CD14-positive monocyte (primary cell): ENCODE measurements at regions not wholly inside any gene's neighbourhood (a gene's known extent, or its start where the extent isn't known, plus 50 kb on each side); places are given as distances from the start of the nearest gene placed in this dataset.
A peak's percentile ranks its signal among the peaks of the same experiment; 100 is the strongest.

Source experiments
- DNase-seq, 3 donors: peaks; one replicate each; pipeline ENCODE4 v3.0.0-alpha.2; 2011 to 2022
- H2AFZ ChIP-seq: 2 replicates; pipeline ENCODE4 v1.6.0; 2012; ENCODE audit warnings: mild to moderate bottlenecking, low read depth, low read length, inconsistent platforms; ENCODE audit not compliant: insufficient read depth, poor library complexity, severe bottlenecking
- H3K27ac ChIP-seq, 2 donors: 1 replicate in 1 of 2; 2 replicates in 1 of 2; pipeline ENCODE4 v1.5.1; 2012 to 2013; ENCODE audit warnings: low read length in 2 of 2, control low read depth in 1 of 2, inconsistent platforms in 1 of 2, low read depth in 1 of 2, mild to moderate bottlenecking in 1 of 2
- H3K27me3 ChIP-seq, 2 donors: one replicate each; pipeline versions ENCODE4 v1.6.0 to v1.6.1; 2011 to 2013; ENCODE audit warnings: low read length in 2 of 2; ENCODE audit not compliant: control insufficient read depth in 2 of 2, insufficient read depth in 2 of 2
- H3K36me3 ChIP-seq, 2 donors: replicated peaks in 1 of 2; 1 replicate in 1 of 2; 2 replicates in 1 of 2; pipeline versions ENCODE4 v1.5.1 to v1.6.1; 2012 to 2013; ENCODE audit warnings: low read length in 2 of 2, control low read depth in 1 of 2, inconsistent platforms in 1 of 2, mild to moderate bottlenecking in 1 of 2; ENCODE audit not compliant: insufficient read depth in 2 of 2, control insufficient read depth in 1 of 2
- H3K4me1 ChIP-seq, 2 donors: 1 replicate in 1 of 2; 2 replicates in 1 of 2; pipeline versions ENCODE4 v1.5.1 to v1.6.1; 2012 to 2013; ENCODE audit warnings: low read length in 2 of 2, control low read depth in 1 of 2, inconsistent platforms in 1 of 2, mild to moderate bottlenecking in 1 of 2, moderate library complexity in 1 of 2; ENCODE audit not compliant: insufficient read depth in 2 of 2, control insufficient read depth in 1 of 2
- H3K4me2 ChIP-seq: replicated peaks from 2 replicates; pipeline ENCODE3; 2012; ENCODE audit warnings: low read length, moderate library complexity, mild to moderate bottlenecking; ENCODE audit not compliant: poor library complexity, severe bottlenecking; ENCODE audit errors: extremely low read depth
- H3K4me3 ChIP-seq, 3 experiments: fragments of 200-600 bp in 1 of 3; sonication (generic) in 1 of 3; replicated peaks in 1 of 3; 1 replicate in 2 of 3; 2 replicates in 1 of 3; pipeline ENCODE4 v1.5.1; 2011 to 2013; ENCODE audit warnings: low read length in 3 of 3, mild to moderate bottlenecking in 3 of 3, control low read depth in 2 of 3, low read depth in 2 of 3, inconsistent platforms in 1 of 3, moderate library complexity in 1 of 3
- H3K79me2 ChIP-seq: 2 replicates; pipeline ENCODE4 v1.6.0; 2012; ENCODE audit warnings: mild to moderate bottlenecking, control low read depth, inconsistent platforms, low read length, moderate library complexity; ENCODE audit not compliant: insufficient read depth
- H3K9ac ChIP-seq: 2 replicates; pipeline ENCODE4 v1.6.0; 2017; ENCODE audit warnings: low read length, mild to moderate bottlenecking; ENCODE audit not compliant: insufficient read depth, poor library complexity, severe bottlenecking
- H3K9me3 ChIP-seq, 2 donors: replicated peaks in 1 of 2; 1 replicate in 1 of 2; 2 replicates in 1 of 2; pipeline versions ENCODE4 v1.5.1 to v1.6.1; 2012 to 2013; ENCODE audit warnings: low read length in 2 of 2, control low read depth in 1 of 2; ENCODE audit not compliant: control insufficient read depth in 1 of 2, insufficient read depth in 1 of 2
- H4K20me1 ChIP-seq: 2 replicates; pipeline ENCODE4 v1.6.0; 2012; ENCODE audit warnings: mild to moderate bottlenecking, low read length, control low read depth, moderate library complexity; ENCODE audit not compliant: insufficient read depth
- H3K27ac Mint-ChIP-seq, 7 donors: one replicate each; pipeline ENCODE4 v1.8.0; 2020; ENCODE audit warnings: mild to moderate bottlenecking in 7 of 7, mixed read lengths in 7 of 7, moderate library complexity in 6 of 7, inconsistent platforms in 2 of 7
- H3K27me3 Mint-ChIP-seq, 3 donors: one replicate each; pipeline ENCODE4 v1.8.0; 2021 to 2022; ENCODE audit warnings: low read depth in 3 of 3, mild to moderate bottlenecking in 3 of 3, mixed read lengths in 3 of 3, moderate library complexity in 3 of 3, inconsistent platforms in 1 of 3
- H3K36me3 Mint-ChIP-seq, 2 donors: one replicate each; pipeline ENCODE4 v1.8.0; 2020; ENCODE audit warnings: mixed read lengths in 2 of 2, inconsistent platforms in 1 of 2, mild to moderate bottlenecking in 1 of 2
- H3K4me1 Mint-ChIP-seq: one replicate; pipeline ENCODE4 v1.8.0; 2020; ENCODE audit warnings: mild to moderate bottlenecking, mixed read lengths
- H3K4me3 Mint-ChIP-seq, 2 donors: one replicate each; pipeline ENCODE4 v1.8.0; 2020; ENCODE audit warnings: mild to moderate bottlenecking in 2 of 2, mixed read lengths in 2 of 2, moderate library complexity in 1 of 2
- H3K9me3 Mint-ChIP-seq, 7 donors: one replicate each; pipeline ENCODE4 v1.8.0; 2020 to 2022; ENCODE audit warnings: mixed read lengths in 7 of 7, mild to moderate bottlenecking in 6 of 7, moderate library complexity in 6 of 7, inconsistent platforms in 2 of 7
- WGBS: methylation state at CpG from one replicate; pipeline ENCODE4 v1.1.5; 2013; ENCODE audit warnings: missing lambda C conversion rate; ENCODE audit not compliant: insufficient coverage; 5-methylcytosine and 5-hydroxymethylcytosine counted together
- intact Hi-C, 2 donors: fragments of 100-400 bp; cut with micrococcal nuclease; formaldehyde crosslinking; loops; one replicate each; pipeline versions ENCODE4 v1.15.0 to v1.15.1; 2023
- TF ChIP-seq, protein P1 (sequence below): fragments of 200-600 bp; IDR thresholded peaks from one replicate; pipeline ENCODE4 v1.8.0; 2022; ENCODE audit warnings: antibody characterized with exemption, mild to moderate bottlenecking

DNA sequence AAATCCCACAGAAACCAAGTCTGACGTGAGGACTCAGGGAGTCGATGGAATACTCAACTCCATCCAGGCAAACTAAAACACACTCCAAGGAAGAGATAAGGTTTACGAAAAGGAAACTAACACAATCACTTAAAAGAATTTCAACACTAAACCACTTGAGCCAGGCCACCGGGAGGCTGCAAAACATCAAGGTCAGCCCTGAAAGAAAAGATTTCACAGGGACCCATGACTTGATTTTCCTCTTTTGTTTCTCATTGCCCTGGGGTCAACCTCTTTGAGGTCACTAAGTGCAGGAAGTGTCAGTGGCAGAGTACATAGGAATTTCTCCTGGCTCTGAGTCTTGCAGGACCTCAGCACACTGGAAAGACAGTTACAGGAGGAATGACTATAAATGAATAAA, 77.8 kb upstream of the TARS1 start:
- Histone ChIP-seq H3K4me1 (peaks cover 19 to 23% of the 10 kb centered on the region in 2 donors), H3K4me3 (no peak overlapping the region), H3K27ac (no peak overlapping the region), H3K79me2 (no peaks in the 10 kb centered on the region), H3K9me3 (peaks cover 0 to 7% of the 10 kb centered on the region in 2 donors), H3K4me2 (no peak overlapping the region), H3K36me3 (no peaks in the 10 kb centered on the region), H4K20me1 (no peaks in the 10 kb centered on the region), H3K9ac (no peak overlapping the region), H2AFZ (peak overlapping the region; percentile 3), H3K27me3 (no peaks in the 10 kb centered on the region)
- Mint-ChIP-seq H3K27me3 (peaks cover 0 to 1% (median 0%) of the 10 kb centered on the region in 3 donors), H3K4me1 (peaks cover 47% of the 10 kb centered on the region), H3K4me3 (no peak overlapping the region), H3K9me3 (peaks cover 2 to 17% (median 10%) of the 10 kb centered on the region in 7 donors), H3K36me3 (no peaks in the 10 kb centered on the region), H3K27ac (peak overlapping the region in 3 of 7 donors; percentile 43 to 89 (median 81))
- DNase-seq: no peak
- intact Hi-C loops: no loop called here
- TF ChIP-seq, protein P1, sequence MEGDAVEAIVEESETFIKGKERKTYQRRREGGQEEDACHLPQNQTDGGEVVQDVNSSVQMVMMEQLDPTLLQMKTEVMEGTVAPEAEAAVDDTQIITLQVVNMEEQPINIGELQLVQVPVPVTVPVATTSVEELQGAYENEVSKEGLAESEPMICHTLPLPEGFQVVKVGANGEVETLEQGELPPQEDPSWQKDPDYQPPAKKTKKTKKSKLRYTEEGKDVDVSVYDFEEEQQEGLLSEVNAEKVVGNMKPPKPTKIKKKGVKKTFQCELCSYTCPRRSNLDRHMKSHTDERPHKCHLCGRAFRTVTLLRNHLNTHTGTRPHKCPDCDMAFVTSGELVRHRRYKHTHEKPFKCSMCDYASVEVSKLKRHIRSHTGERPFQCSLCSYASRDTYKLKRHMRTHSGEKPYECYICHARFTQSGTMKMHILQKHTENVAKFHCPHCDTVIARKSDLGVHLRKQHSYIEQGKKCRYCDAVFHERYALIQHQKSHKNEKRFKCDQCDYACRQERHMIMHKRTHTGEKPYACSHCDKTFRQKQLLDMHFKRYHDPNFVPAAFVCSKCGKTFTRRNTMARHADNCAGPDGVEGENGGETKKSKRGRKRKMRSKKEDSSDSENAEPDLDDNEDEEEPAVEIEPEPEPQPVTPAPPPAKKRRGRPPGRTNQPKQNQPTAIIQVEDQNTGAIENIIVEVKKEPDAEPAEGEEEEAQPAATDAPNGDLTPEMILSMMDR: no peak
- WGBS: 10% methylated on average over 2 of the region's 4 CpGs

DNA sequence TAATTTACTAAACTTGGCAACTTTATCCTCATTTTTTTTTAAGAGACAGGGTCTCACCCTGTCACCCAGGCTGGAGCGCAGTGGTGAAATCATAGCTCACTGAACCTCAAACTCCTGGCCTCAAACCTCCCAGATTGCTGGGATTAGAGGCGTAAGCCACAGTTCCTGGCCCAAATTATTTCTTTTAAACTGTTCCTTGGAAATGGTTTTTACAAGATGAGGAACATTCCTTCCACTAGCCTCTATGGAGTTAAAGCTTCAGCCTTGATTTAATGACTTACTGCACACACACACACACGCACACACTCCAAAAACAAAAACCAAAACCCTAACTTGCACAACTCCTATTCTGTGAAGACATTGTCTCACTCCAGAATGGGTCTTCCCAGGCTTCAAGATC, 77.2 kb upstream of the TARS1 start:
- TF ChIP-seq, protein P1: no peak
- DNase-seq: no peak
- H3K9me3 ChIP-seq: peaks cover 0 to 7% of the 10 kb centered on the region in 2 donors
- H3K4me3 ChIP-seq: no peak overlapping the region
- H4K20me1 ChIP-seq: no peaks in the 10 kb centered on the region
- Mint-ChIP-seq H3K27me3 (peaks cover 0 to 1% (median 0%) of the 10 kb centered on the region in 3 donors), H3K27ac (peak overlapping the region in 1 of 7 donors; percentile 65), H3K4me3 (no peak overlapping the region), H3K4me1 (peaks cover 47% of the 10 kb centered on the region), H3K9me3 (peaks cover 2 to 17% (median 10%) of the 10 kb centered on the region in 7 donors), H3K36me3 (no peaks in the 10 kb centered on the region)
- H3K9ac ChIP-seq: no peak overlapping the region
- intact Hi-C loops: no loop called here
- no peak overlapping the region for H2AFZ ChIP-seq
- H3K4me1 ChIP-seq: peaks cover 19 to 23% of the 10 kb centered on the region in 2 donors
- H3K27me3 ChIP-seq: no peaks in the 10 kb centered on the region
- H3K4me2 ChIP-seq: no peak overlapping the region
- no peak overlapping the region for H3K27ac ChIP-seq
- no peaks in the 10 kb centered on the region for H3K79me2 ChIP-seq
- WGBS: 40% methylated on average over 1 of the region's 3 CpGs
- H3K36me3 ChIP-seq: no peaks in the 10 kb centered on the region
